ENCODE measurements at regions not wholly inside any gene's neighbourhood (a gene's known extent, or its start where the extent isn't known, plus 50 kb on each side); places are given as distances from the start of the nearest gene placed in this dataset.

- Histone ChIP-seq H3K4me3 (ENCODE audit: low read length) (no peak overlapping the region), H3K79me2 (ENCODE audit: low read length) (no peaks in the 10 kb centered on the region), H3K9me3 (ENCODE audit: insufficient read depth, low read length) (no peaks in the 10 kb centered on the region), H3K4me1 (ENCODE audit: low read length) (no peaks in the 10 kb centered on the region), H2AFZ (ENCODE audit: low read depth, low read length) (no peak overlapping the region), H3K36me3 (replicated peaks; ENCODE audit: low read depth, low read length) (no peaks in the 10 kb centered on the region), H3K4me2 (ENCODE audit: low read length) (no peak overlapping the region), H4K20me1 (ENCODE audit: insufficient read depth, low read length) (no peaks in the 10 kb centered on the region), H3K9ac (ENCODE audit: low read length) (no peak overlapping the region), H3K27me3 (ENCODE audit: low read depth, low read length) (no peaks in the 10 kb centered on the region), H3K27ac (ENCODE audit: low read length) (no peak overlapping the region)
- TF ChIP-seq CTCF (IDR thresholded peaks at IDR 0.05; ENCODE audit: low read depth, low read length) (no peak), EZH2phosphoT487 (IDR thresholded peaks at IDR 0.05; ENCODE audit: low read depth) (no peak)
Measured at GRCh38 chr6:104324301-104324700, 535.4 kb downstream of the HACE1 start.

GRCh38 chr6:104322841-104323240 is 536.9 kb downstream of the HACE1 start:
- Histone ChIP-seq H3K36me3 (replicated peaks; ENCODE audit: low read depth, low read length) (no peaks in the 10 kb centered on the region), H2AFZ (ENCODE audit: low read depth, low read length) (no peak overlapping the region), H3K27me3 (ENCODE audit: low read depth, low read length) (no peaks in the 10 kb centered on the region), H4K20me1 (ENCODE audit: insufficient read depth, low read length) (no peaks in the 10 kb centered on the region), H3K4me3 (ENCODE audit: low read length) (no peak overlapping the region), H3K9ac (ENCODE audit: low read length) (no peak overlapping the region), H3K4me2 (ENCODE audit: low read length) (no peak overlapping the region), H3K9me3 (ENCODE audit: insufficient read depth, low read length) (no peaks in the 10 kb centered on the region), H3K79me2 (ENCODE audit: low read length) (no peaks in the 10 kb centered on the region), H3K4me1 (ENCODE audit: low read length) (no peaks in the 10 kb centered on the region), H3K27ac (ENCODE audit: low read length) (no peak overlapping the region)
- no peak for TF ChIP-seq EZH2phosphoT487 (IDR thresholded peaks at IDR 0.05; ENCODE audit: low read depth)
- TF ChIP-seq CTCF (IDR thresholded peaks at IDR 0.05; ENCODE audit: low read depth, low read length), result no peak

GRCh38 chr6:104321301-104321700 is 538.4 kb downstream of the HACE1 start:
- no peak overlapping the region for H2AFZ ChIP-seq (ENCODE audit: low read depth, low read length)
- H3K4me1 ChIP-seq (ENCODE audit: low read length), result no peaks in the 10 kb centered on the region
- no peaks in the 10 kb centered on the region for H3K36me3 ChIP-seq (replicated peaks; ENCODE audit: low read depth, low read length)
- H3K27ac ChIP-seq (ENCODE audit: low read length), result no peak overlapping the region
- no peaks in the 10 kb centered on the region for H3K79me2 ChIP-seq (ENCODE audit: low read length)
- H3K4me3 ChIP-seq (ENCODE audit: low read length), result no peak overlapping the region
- no peak overlapping the region for H3K9ac ChIP-seq (ENCODE audit: low read length)
- H3K4me2 ChIP-seq (ENCODE audit: low read length), result no peak overlapping the region
- H3K9me3 ChIP-seq (ENCODE audit: insufficient read depth, low read length), result no peaks in the 10 kb centered on the region
- no peaks in the 10 kb centered on the region for H4K20me1 ChIP-seq (ENCODE audit: insufficient read depth, low read length)
- no peaks in the 10 kb centered on the region for H3K27me3 ChIP-seq (ENCODE audit: low read depth, low read length)
- TF ChIP-seq CTCF (IDR thresholded peaks at IDR 0.05; ENCODE audit: low read depth, low read length) (no peak), EZH2phosphoT487 (IDR thresholded peaks at IDR 0.05; ENCODE audit: low read depth) (no peak)

GRCh38 chr6:104320896-104321295 is 538.8 kb downstream of the HACE1 start:
- H3K9me3 ChIP-seq (ENCODE audit: insufficient read depth, low read length), result no peaks in the 10 kb centered on the region
- H2AFZ ChIP-seq (ENCODE audit: low read depth, low read length), result no peak overlapping the region
- H3K9ac ChIP-seq (ENCODE audit: low read length), result no peak overlapping the region
- H3K4me2 ChIP-seq (ENCODE audit: low read length), result no peak overlapping the region
- TF ChIP-seq EZH2phosphoT487 (IDR thresholded peaks at IDR 0.05; ENCODE audit: low read depth) (no peak), CTCF (IDR thresholded peaks at IDR 0.05; ENCODE audit: low read depth, low read length) (no peak)
- H3K36me3 ChIP-seq (replicated peaks; ENCODE audit: low read depth, low read length), result no peaks in the 10 kb centered on the region
- no peaks in the 10 kb centered on the region for H3K4me1 ChIP-seq (ENCODE audit: low read length)
- H4K20me1 ChIP-seq (ENCODE audit: insufficient read depth, low read length), result no peaks in the 10 kb centered on the region
- no peak overlapping the region for H3K27ac ChIP-seq (ENCODE audit: low read length)
- H3K4me3 ChIP-seq (ENCODE audit: low read length), result no peak overlapping the region
- H3K27me3 ChIP-seq (ENCODE audit: low read depth, low read length), result no peaks in the 10 kb centered on the region
- no peaks in the 10 kb centered on the region for H3K79me2 ChIP-seq (ENCODE audit: low read length)
